ENCODE measurements at regions not wholly inside any gene's neighbourhood (a gene's known extent, or its start where the extent isn't known, plus 50 kb on each side); places are given as distances from the start of the nearest gene placed in this dataset.

GRCh38 chr13:66074018-66074615 lies 1156.0 kb downstream of the PCDH9 start:
- no peak for TF ChIP-seq CTCF (conservative IDR thresholded peaks at IDR 0.05; ENCODE audit: low read length)
- TF ChIP-seq EZH2phosphoT487 (IDR thresholded peaks at IDR 0.05; ENCODE audit: borderline replicate concordance), result no peak

All from Loucy (cell line).